Neural cell (in vitro differentiated cells): ENCODE measurements at regions not wholly inside any gene's neighbourhood (a gene's known extent, or its start where the extent isn't known, plus 50 kb on each side); places are given as distances from the start of the nearest gene placed in this dataset.

ENCODE experiments used
- CTCF ChIP-seq: fragments of 450-650 bp; IDR thresholded peaks from 2 replicates; pipeline ENCODE4 v1.5.1; 2014; ENCODE audit warnings: antibody characterized with exemption, mild to moderate bottlenecking, moderate library complexity; ENCODE audit not compliant: poor library complexity, severe bottlenecking
- RAD21 ChIP-seq: fragments of 450-650 bp; conservative IDR thresholded peaks from 2 replicates; pipeline ENCODE4 v1.6.1; 2014; ENCODE audit warnings: antibody characterized with exemption, mild to moderate bottlenecking, moderate library complexity
- REST ChIP-seq: IDR thresholded peaks from 2 replicates; pipeline ENCODE4 v1.6.1; 2012; ENCODE audit warnings: borderline replicate concordance

GRCh38 chr2:53530126-53530525, 237.5 kb upstream of the CHAC2 start:
- TF ChIP-seq CTCF (no peak), REST (no peak), RAD21 (no peak)
